SK-N-SH (cell line): ENCODE measurements at regions not wholly inside any gene's neighbourhood (a gene's known extent, or its start where the extent isn't known, plus 50 kb on each side); places are given as distances from the start of the nearest gene placed in this dataset.

Experiments
- CTCF ChIP-seq: fragments of 200-600 bp; sonication (generic); IDR thresholded peaks from 2 replicates; pipeline ENCODE4 v1.6.1; 2017; ENCODE audit warnings: antibody characterized with exemption, mild to moderate bottlenecking, moderate library complexity
- ELF1 ChIP-seq: IDR thresholded peaks from 2 replicates; pipeline ENCODE4 v1.4.0; 2012
- EZH2phosphoT487 ChIP-seq: fragments of 200-600 bp; sonication (generic); IDR thresholded peaks from 2 replicates; pipeline ENCODE4 v1.6.1; 2017; ENCODE audit warnings: low read depth, mixed run types, mild to moderate bottlenecking, antibody characterized with exemption, moderate library complexity, borderline replicate concordance
- MXI1 ChIP-seq: IDR thresholded peaks from 2 replicates; pipeline ENCODE4 v1.6.1; 2012; ENCODE audit warnings: mild to moderate bottlenecking, low read depth, low read length, improper control_type of control experiment
- POLR2AphosphoS5 ChIP-seq: IDR thresholded peaks from 2 replicates; pipeline ENCODE4 v1.6.1; 2012; ENCODE audit warnings: low read depth, low read length
- SIN3A ChIP-seq: IDR thresholded peaks from 2 replicates; pipeline ENCODE4 v1.6.1; 2012; ENCODE audit warnings: low read depth, mild to moderate bottlenecking, low read length, moderate library complexity, borderline replicate concordance
- SMC3 ChIP-seq: IDR thresholded peaks from 2 replicates; pipeline ENCODE4 v1.6.1; 2012; ENCODE audit warnings: low read depth, low read length, improper control_type of control experiment
- YY1 ChIP-seq: IDR thresholded peaks from 2 replicates; pipeline ENCODE4 v1.4.0; 2012; ENCODE audit warnings: low read depth, mild to moderate bottlenecking

DNA sequence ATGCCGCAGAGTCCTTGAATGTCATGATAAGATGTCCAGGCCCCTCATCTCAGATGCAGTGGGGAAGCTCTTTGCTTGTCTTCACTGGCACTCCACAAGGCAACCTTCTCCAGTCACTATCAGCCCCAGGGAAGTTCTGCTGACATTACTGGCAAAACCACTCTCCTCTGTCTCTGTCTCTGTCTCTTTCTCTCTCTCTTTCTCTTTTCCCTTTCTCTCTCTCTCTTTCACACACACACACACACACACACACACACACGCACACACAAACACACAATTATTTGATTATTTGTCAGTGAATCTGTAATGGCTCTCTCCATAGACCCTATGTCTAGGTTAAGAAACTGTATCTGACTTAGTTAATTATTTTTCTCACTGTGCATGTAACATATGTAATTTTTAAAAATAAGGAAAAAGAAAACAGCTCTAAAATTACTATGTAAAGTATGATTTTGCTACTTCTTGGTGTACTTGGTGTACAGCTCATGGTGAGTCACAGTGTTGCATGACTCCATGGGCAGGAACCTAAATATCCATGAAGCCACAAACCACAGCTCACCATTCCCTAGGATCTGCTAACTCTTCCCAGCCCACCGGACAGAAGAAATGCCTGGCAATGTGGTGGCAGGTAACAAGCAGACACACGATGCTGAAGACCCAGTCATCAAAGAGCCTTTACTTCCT, 594.9 kb upstream of the ID2 start:
- TF ChIP-seq EZH2phosphoT487 (no peak), CTCF (no peak), POLR2AphosphoS5 (peak; percentile 29; the same call in 1 of the 2 replicates), YY1 (no peak), SIN3A (no peak), ELF1 (no peak), MXI1 (no peak), SMC3 (no peak)
